Pulmonary artery endothelial cell (primary cell): ENCODE measurements at regions not wholly inside any gene's neighbourhood (a gene's known extent, or its start where the extent isn't known, plus 50 kb on each side); places are given as distances from the start of the nearest gene placed in this dataset.

Experiments
- DNase-seq: peaks from one replicate; pipeline ENCODE4 v3.0.0-alpha.2; 2011; ENCODE audit warnings: low read depth, low spot score

GRCh38 chr14:65933400-65934069 lies 521.0 kb downstream of the FUT8 start:
- DNase-seq = no peak

GRCh38 chr14:65934070-65934435 lies 521.5 kb downstream of the FUT8 start:
- no peak for DNase-seq

GRCh38 chr14:65936342-65936975 lies 523.9 kb downstream of the FUT8 start:
- DNase-seq = no peak

GRCh38 chr14:65937079-65937959 lies 524.8 kb downstream of the FUT8 start:
- DNase-seq = no peak

- no peak for DNase-seq
Measured at GRCh38 chr14:65937960-65938316, 525.4 kb downstream of the FUT8 start.

- DNase-seq = no peak
Measured at GRCh38 chr14:65938738-65939137, 526.2 kb downstream of the FUT8 start.

- no peak for DNase-seq
Measured at GRCh38 chr14:65939184-65939583, 526.7 kb downstream of the FUT8 start.

- no peak for DNase-seq
Measured at GRCh38 chr14:65940056-65940735, 527.7 kb downstream of the FUT8 start.

GRCh38 chr14:65941091-65941490 lies 528.6 kb downstream of the FUT8 start:
- no peak for DNase-seq

GRCh38 chr14:65943150-65943549 lies 530.6 kb downstream of the FUT8 start:
- no peak for DNase-seq

GRCh38 chr14:65943916-65944410 lies 531.4 kb downstream of the FUT8 start:
- no peak for DNase-seq

- no peak for DNase-seq
Measured at GRCh38 chr14:65945327-65945726, 532.8 kb downstream of the FUT8 start.

GRCh38 chr14:65946494-65946893 lies 534.0 kb downstream of the FUT8 start:
- no peak for DNase-seq

GRCh38 chr14:65948302-65948701 lies 535.8 kb downstream of the FUT8 start:
- DNase-seq = no peak

GRCh38 chr14:65949711-65950516 lies 536.3 kb upstream of the CCDC196 start:
- no peak for DNase-seq

- no peak for DNase-seq
Measured at GRCh38 chr14:65954942-65955341, 531.2 kb upstream of the CCDC196 start.

GRCh38 chr14:65957631-65958205 lies 528.5 kb upstream of the CCDC196 start:
- DNase-seq = no peak

GRCh38 chr14:65958664-65959562 lies 527.3 kb upstream of the CCDC196 start:
- DNase-seq = no peak

- no peak for DNase-seq
Measured at GRCh38 chr14:65959563-65960024, 526.6 kb upstream of the CCDC196 start.
